ENCODE measurements at regions not wholly inside any gene's neighbourhood (a gene's known extent, or its start where the extent isn't known, plus 50 kb on each side); places are given as distances from the start of the nearest gene placed in this dataset.

GRCh38 chr21:19350286-19350685 is 946.7 kb upstream of the TMPRSS15 start:
- TF ChIP-seq CTCF (conservative IDR thresholded peaks at IDR 0.05), result no peak
- no peak for TF ChIP-seq ZFX (IDR thresholded peaks at IDR 0.05)
